ENCODE measurements at regions not wholly inside any gene's neighbourhood (a gene's known extent, or its start where the extent isn't known, plus 50 kb on each side); places are given as distances from the start of the nearest gene placed in this dataset.

- DNase-seq (ENCODE audit: low read depth, low spot score), result no peak
- no peak overlapping the region for H3K4me3 ChIP-seq (ENCODE audit: low read length)
Measured at GRCh38 chr5:171577042-171577758, 157.8 kb downstream of the FGF18 start.

GRCh38 chr5:171578049-171578828, 158.8 kb downstream of the FGF18 start:
- no peak overlapping the region for H3K4me3 ChIP-seq (ENCODE audit: low read length)
- DNase-seq (ENCODE audit: low read depth, low spot score), result no peak

- H3K4me3 ChIP-seq (ENCODE audit: low read length), result no peak overlapping the region
- DNase-seq (ENCODE audit: low read depth, low spot score), result no peak
Measured at GRCh38 chr5:171578829-171579491, 159.5 kb downstream of the FGF18 start.

- H3K4me3 ChIP-seq (ENCODE audit: low read length), result no peak overlapping the region
- DNase-seq (ENCODE audit: low read depth, low spot score), result no peak
Measured at GRCh38 chr5:171579976-171580411, 160.5 kb downstream of the FGF18 start.

- no peak overlapping the region for H3K4me3 ChIP-seq (ENCODE audit: low read length)
- DNase-seq (ENCODE audit: low read depth, low spot score), result no peak
Measured at GRCh38 chr5:171580502-171581265, 161.2 kb downstream of the FGF18 start.

- no peak overlapping the region for H3K4me3 ChIP-seq (ENCODE audit: low read length)
- DNase-seq (ENCODE audit: low read depth, low spot score), result no peak
Measured at GRCh38 chr5:171581781-171582180, 162.3 kb downstream of the FGF18 start.

- no peak for DNase-seq (ENCODE audit: low read depth, low spot score)
- H3K4me3 ChIP-seq (ENCODE audit: low read length), result no peak overlapping the region
Measured at GRCh38 chr5:171582849-171583248, 163.4 kb downstream of the FGF18 start.

GRCh38 chr5:171585981-171586380, 166.5 kb downstream of the FGF18 start:
- no peak overlapping the region for H3K4me3 ChIP-seq (ENCODE audit: low read length)
- DNase-seq (ENCODE audit: low read depth, low spot score), result no peak

GRCh38 chr5:171586436-171586835, 167.0 kb downstream of the FGF18 start:
- no peak for DNase-seq (ENCODE audit: low read depth, low spot score)
- H3K4me3 ChIP-seq (ENCODE audit: low read length), result no peak overlapping the region

- H3K4me3 ChIP-seq (ENCODE audit: low read length), result no peak overlapping the region
- DNase-seq (ENCODE audit: low read depth, low spot score), result no peak
Measured at GRCh38 chr5:171588046-171588445, 168.6 kb downstream of the FGF18 start.

GRCh38 chr5:171588790-171589189, 169.3 kb downstream of the FGF18 start:
- DNase-seq (ENCODE audit: low read depth, low spot score), result no peak
- H3K4me3 ChIP-seq (ENCODE audit: low read length), result no peak overlapping the region

- H3K4me3 ChIP-seq (ENCODE audit: low read length), result no peak overlapping the region
- no peak for DNase-seq (ENCODE audit: low read depth, low spot score)
Measured at GRCh38 chr5:171589461-171589860, 170.0 kb downstream of the FGF18 start.

- no peak overlapping the region for H3K4me3 ChIP-seq (ENCODE audit: low read length)
Measured at GRCh38 chr5:171592076-171592475, 172.6 kb downstream of the FGF18 start.

GRCh38 chr5:171592736-171593135, 173.3 kb downstream of the FGF18 start:
- H3K4me3 ChIP-seq (ENCODE audit: low read length), result no peak overlapping the region
- DNase-seq (ENCODE audit: low read depth, low spot score), result no peak

More at GRCh38 chr5:171592076-171592475, 172.6 kb downstream of the FGF18 start:
- no peak for DNase-seq (ENCODE audit: low read depth, low spot score)

- H3K4me3 ChIP-seq (ENCODE audit: low read length), result no peak overlapping the region
- DNase-seq (ENCODE audit: low read depth, low spot score), result no peak
Measured at GRCh38 chr5:171593401-171593800, 174.0 kb downstream of the FGF18 start.

GRCh38 chr5:171593976-171594375, 174.5 kb downstream of the FGF18 start:
- DNase-seq (ENCODE audit: low read depth, low spot score), result no peak
- no peak overlapping the region for H3K4me3 ChIP-seq (ENCODE audit: low read length)

- DNase-seq (ENCODE audit: low read depth, low spot score), result no peak
- no peak overlapping the region for H3K4me3 ChIP-seq (ENCODE audit: low read length)
Measured at GRCh38 chr5:171595401-171595800, 176.0 kb downstream of the FGF18 start.

- DNase-seq (ENCODE audit: low read depth, low spot score), result no peak
- H3K4me3 ChIP-seq (ENCODE audit: low read length), result no peak overlapping the region
Measured at GRCh38 chr5:171595801-171596231, 176.4 kb downstream of the FGF18 start.

- H3K4me3 ChIP-seq (ENCODE audit: low read length), result no peak overlapping the region
- no peak for DNase-seq (ENCODE audit: low read depth, low spot score)
Measured at GRCh38 chr5:171596391-171596878, 177.0 kb downstream of the FGF18 start.
